ENCODE measurements at regions not wholly inside any gene's neighbourhood (a gene's known extent, or its start where the extent isn't known, plus 50 kb on each side); places are given as distances from the start of the nearest gene placed in this dataset.
"Not testable (repeated sequence)": the region's sequence is repeated elsewhere in the genome, so short reads cannot be mapped to it uniquely, and the experiment has no call there.

DNA sequence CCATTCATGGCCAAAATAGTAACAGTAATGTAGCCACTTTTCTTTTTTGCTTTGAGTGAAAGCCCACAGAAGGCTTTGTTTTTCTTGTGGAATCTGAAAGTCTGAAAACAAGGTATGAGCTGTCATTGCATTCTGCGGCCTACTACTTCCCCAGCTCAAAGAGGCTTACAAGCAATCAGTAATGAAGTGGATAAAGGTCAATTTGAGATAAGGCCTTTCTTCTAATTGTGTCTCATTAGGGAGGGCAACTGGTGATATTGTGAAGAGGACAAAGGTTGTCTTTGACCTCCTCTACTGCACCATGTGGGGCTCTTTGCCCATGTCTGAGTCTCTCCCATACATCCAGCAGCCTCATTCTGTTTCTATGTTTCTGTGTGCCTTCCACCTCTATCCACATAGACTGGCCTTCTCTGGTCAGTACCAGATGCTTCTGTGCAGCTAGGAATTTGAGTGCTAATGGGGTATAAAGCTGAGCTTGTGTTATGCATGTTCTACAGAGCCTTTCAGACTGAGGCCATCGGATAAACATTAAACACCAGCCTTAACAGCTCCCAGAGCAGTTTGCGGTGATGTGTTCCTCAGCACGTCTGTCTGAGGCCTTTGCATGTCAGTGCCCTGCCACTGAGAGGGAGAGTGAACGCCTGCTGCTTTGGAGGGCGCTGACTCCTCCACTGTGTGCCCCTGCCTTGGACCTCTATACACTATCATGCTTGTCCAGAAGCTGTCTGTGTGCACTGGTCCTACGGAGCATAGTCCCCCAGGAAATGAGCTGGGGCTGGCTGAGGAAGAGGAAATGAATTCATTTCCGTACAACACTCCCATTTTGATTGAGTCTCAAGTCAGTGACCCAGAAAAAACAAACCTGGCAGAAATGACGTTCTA is 80.2 kb downstream of the SH2D1A start:
- DNase-seq: no peak

GRCh38 chrX:124433186-124433585 is 86.8 kb downstream of the SH2D1A start:
- no peak for DNase-seq

- DNase-seq: peak; percentile 44
Observed at GRCh38 chrX:124435616-124436015, 89.3 kb downstream of the SH2D1A start.

DNA sequence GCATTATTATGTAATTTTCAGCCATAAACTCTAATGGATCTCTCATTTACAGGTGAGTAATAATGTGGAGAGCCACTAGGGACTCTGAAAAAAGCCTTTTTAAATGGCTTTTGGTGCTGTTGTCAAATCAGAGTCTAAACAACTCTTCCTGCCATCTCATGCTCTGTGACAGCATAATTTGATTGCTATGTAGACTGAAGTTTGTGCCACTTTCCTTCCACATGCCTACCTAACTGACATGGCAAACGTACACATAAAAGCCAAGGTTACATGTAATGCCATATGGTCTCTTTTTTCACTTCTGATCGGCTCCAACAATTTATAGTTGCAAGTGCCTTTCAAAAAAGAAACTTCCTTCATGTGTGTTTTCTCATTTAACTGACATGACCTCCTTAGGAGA is 94.3 kb downstream of the SH2D1A start:
- DNase-seq: peak; percentile 84

DNA sequence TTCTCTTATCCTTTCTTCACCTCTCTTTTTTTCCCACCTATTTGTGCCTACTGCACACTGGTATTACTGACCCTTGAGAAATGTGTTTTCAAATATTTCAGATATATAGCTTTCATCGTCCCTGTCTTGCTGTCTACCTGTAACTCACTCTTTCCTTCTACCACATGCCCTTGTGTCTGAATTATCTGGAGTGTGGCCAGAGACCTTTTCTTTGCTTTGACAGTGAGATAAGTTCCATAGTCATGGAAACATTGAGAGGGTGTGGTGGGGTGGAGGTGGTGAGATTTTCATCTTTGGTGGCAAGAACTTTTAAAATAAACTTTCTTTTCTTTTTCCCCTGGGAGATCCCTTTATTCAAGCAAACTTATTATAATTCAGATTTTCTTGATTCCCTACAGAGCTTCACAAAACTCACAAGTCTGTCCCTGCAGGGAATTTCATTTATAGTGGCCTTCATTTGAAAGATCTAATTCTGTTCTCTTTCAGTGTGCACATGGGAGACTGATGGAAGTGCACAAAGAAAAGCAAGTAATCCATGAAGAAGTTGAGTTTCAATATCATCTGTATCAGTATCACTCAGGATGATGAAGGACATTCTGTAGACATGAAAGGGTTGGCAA is 95.7 kb downstream of the SH2D1A start:
- DNase-seq: no peak

DNA sequence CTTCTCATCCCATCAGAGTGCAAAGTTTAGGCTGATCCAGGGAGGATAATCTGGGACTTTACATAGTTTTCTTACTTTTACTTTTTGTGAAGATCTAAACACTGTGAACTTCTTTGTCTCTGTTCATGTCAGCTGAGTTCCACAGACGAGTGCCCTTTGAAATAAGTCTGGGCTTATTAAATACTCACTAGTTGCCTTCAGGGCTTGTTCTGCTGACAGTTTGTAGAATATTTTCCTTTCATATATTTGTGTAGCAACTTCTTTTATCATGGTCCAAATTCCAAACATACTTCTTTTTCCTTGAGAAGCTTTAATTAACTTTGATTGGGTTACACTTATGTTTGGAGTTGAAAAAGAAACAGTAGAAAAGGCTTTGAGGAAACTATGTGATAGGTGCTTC is 109.6 kb downstream of the SH2D1A start:
- no peak for DNase-seq

- not testable (repeated sequence) for DNase-seq
Observed at GRCh38 chrX:124459851-124460250, 113.5 kb downstream of the SH2D1A start.

DNA sequence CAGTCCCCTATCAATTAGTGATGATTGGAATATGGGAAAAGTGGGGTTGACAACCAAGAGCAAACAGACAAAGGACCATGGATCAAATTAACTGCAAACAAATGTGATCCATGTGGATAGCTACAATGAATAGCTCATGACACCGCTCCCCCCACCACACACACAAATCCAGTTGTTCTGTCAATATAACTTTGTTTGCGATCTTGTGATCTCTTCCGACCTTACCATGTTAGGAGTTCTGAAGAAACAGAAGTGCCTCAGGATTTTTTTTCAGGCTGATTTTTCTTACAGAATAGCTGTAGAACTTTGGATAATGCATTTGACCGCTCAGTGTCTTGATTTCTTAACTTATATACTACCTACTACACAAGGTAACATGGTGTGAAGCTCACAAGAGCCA is 116.6 kb downstream of the SH2D1A start:
- DNase-seq: no peak

GRCh38 chrX:124467202-124467601 is 120.8 kb downstream of the SH2D1A start:
- DNase-seq: no peak

DNA sequence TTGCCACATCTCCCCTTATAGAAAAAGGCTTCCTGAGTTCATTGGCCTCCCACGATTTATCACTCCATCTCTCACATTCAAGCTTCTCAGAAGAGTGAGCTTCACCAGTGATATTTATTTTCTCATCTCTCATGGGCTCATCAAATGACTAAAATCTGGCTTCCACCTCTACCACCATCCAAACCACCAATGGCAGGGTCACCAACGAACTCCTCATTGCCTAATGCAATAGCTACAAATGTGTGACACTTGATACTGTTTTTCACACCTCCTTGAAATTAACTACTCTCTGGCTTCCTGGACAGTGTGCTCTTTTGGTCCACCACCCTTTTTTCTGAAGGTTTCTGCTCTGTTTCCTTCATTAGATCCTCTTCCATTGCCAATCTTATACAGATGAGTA is 129.0 kb downstream of the SH2D1A start:
- no peak for DNase-seq

GRCh38 chrX:124476562-124476961 is 130.2 kb downstream of the SH2D1A start:
- DNase-seq: no peak

GRCh38 chrX:124478046-124478445 is 131.7 kb downstream of the SH2D1A start:
- DNase-seq: no peak

GRCh38 chrX:124488412-124489161 is 142.2 kb downstream of the SH2D1A start:
- DNase-seq: no peak

- no peak for DNase-seq
Observed at GRCh38 chrX:124493984-124494383, 147.6 kb downstream of the SH2D1A start.

GRCh38 chrX:124497386-124497785 is 151.0 kb downstream of the SH2D1A start:
- DNase-seq: no peak

DNA sequence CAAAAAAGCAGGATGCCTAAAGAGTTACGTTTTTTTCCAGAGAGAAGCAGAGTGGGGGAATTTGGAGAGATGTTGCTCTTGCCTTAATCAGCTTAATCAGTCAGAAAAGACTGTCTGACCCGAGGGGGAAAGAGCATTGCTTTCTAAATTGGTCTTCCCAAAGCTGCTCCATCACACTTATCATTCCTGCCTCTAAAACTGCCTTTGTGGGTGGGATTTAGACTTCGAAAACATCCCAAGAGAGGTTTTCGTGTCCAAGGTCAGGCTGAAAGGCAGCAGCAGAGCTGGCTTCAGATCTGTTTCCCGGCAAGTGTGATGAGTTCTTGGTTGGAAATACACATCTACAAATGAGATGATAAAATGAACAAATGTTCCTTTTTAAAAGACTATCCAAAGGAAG is 155.2 kb downstream of the SH2D1A start:
- DNase-seq: no peak

GRCh38 chrX:124502166-124502565 is 155.8 kb downstream of the SH2D1A start:
- DNase-seq: no peak

GRCh38 chrX:124502599-124502998 is 156.2 kb downstream of the SH2D1A start:
- no peak for DNase-seq

DNA sequence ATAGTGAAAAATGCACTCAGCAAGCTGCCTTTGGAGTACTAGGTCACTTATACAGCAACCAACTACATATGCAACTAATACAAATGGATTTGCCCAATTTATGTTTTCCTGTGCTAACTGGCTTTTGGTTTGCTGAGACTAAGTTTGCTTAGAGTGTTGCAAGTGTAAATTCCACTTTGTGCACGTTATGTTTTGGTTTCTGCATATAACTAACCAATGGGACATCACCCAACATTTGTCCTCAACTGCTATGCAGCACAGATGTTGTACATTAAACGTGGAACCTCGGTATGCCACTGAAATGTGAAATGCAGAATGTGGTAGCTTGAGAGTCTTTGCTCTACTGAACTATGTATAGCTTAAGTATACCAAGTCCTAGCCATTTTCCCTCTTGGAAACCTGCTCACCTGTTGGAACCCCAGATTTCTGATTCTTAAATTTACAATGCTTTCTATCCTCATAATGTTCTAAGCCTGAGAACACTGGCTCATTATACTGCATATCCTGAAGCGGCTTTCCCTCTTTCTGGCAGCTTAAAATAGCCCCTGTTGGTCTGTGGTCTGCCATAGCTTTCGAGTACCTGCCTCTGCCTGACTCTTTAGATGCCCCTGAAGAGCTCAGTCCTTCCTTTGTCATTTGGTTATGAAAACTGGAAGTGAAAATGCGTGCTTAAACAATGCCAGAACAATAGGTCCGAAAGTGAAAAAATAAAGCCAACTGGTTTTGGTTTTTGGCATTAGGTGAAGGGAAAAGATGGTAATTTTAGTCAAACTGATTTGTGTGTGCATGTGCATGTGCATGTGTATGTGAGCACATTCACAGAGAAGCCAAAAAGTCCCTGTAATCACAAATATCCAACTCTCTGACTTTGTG is 158.0 kb downstream of the SH2D1A start:
- no peak for DNase-seq

- no peak for DNase-seq
Observed at GRCh38 chrX:124506066-124506465, 159.7 kb downstream of the SH2D1A start.

DNA sequence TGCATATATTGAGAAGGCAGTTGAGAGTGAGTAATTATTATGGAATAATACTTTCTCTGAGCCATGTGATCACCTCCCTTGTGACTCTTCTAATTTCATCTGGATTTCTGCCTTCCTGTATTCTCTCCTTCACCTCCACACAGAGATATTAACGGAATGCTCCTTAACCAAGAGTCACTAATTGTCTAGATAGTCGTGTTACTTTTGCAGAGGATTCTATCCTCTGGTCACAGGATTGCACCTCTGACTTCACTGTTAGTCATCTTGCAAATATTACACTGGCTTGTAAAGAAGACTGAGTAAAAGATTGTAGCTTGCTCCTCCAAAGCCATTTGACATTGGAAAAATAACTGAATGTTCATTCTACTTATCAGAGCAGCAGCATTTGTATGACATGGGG is 160.9 kb downstream of the SH2D1A start:
- DNase-seq: no peak

GRCh38 chrX:124518885-124519284 is 172.5 kb downstream of the SH2D1A start:
- no peak for DNase-seq

DNA sequence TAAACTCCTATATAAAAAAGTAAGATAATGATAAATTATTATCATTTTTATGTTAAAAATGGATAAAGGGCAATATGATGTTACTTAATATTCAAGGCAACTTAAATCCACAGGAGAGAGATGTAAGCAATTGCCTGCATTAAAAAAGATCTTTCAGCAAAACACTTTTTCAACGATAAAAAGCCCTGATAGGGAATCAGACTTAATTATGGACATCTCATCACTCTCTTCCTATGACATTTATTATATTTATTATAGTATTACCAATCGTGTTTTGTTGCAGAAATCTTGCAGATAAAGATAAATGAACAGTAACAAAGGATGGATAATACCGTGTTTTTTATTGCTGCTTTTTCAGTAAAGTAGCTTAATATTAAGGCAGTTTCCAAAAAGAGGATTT is 178.5 kb downstream of the SH2D1A start:
- DNase-seq: no peak
